Activated naive CD4-positive, alpha-beta T cell treated with anti-CD3 and anti-CD28 coated beads, Interleukin-2, amount 50 U/mL, for 72 hours (primary cell): ENCODE measurements at regions not wholly inside any gene's neighbourhood (a gene's known extent, or its start where the extent isn't known, plus 50 kb on each side); places are given as distances from the start of the nearest gene placed in this dataset.

Experiments
- ATAC-seq, 2 donors: fragments of 150-1000 bp; cut with Tn5 transposase; 2 replicates each; pipeline ENCODE4 v1.10.0; 2021; ENCODE audit warnings: mild to moderate bottlenecking in 2 of 2, moderate library complexity in 2 of 2
- DNase-seq, 2 donors: peaks; one replicate each; pipeline ENCODE4 v3.0.0; 2021 to 2022; ENCODE audit warnings: low spot score in 2 of 2
- H3K27ac Mint-ChIP-seq, 2 donors: one replicate each; pipeline ENCODE4 v1.8.0; 2022; ENCODE audit warnings: mild to moderate bottlenecking in 2 of 2, mixed read lengths in 2 of 2
- H3K36me3 Mint-ChIP-seq, 2 donors: one replicate each; pipeline ENCODE4 v1.8.0; 2022; ENCODE audit warnings: mixed read lengths in 2 of 2
- H3K9me3 Mint-ChIP-seq, 2 donors: one replicate each; pipeline ENCODE4 v1.8.0; 2022; ENCODE audit warnings: mixed read lengths in 2 of 2

DNA sequence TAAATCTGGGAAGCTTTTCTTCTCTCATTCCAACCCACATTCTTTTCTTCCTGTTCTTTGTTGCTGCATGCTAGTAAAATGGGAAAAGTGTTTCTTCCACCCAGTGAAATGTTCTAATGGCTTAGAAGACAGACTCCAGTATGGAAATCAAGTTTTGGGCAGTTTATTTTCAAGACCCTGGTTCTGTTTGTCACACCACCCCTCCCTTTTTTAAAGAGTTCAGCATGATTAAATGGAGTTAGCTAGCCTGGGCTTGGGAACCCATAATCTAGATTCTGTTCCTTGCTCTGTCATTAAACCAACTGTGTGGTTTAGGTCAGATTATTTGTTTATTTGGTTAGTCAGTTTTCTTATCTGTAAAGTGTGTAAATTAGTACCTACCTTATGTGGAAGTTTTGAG is 151.8 kb upstream of the NT5C1B start:
- DNase-seq (no peak), ATAC-seq (no peak)
- Mint-ChIP-seq H3K9me3 (peaks cover 4% of the 10 kb centered on the region in 2 donors), H3K36me3 (peaks cover 0 to 6% of the 10 kb centered on the region in 2 donors), H3K27ac (no peak overlapping the region)

DNA sequence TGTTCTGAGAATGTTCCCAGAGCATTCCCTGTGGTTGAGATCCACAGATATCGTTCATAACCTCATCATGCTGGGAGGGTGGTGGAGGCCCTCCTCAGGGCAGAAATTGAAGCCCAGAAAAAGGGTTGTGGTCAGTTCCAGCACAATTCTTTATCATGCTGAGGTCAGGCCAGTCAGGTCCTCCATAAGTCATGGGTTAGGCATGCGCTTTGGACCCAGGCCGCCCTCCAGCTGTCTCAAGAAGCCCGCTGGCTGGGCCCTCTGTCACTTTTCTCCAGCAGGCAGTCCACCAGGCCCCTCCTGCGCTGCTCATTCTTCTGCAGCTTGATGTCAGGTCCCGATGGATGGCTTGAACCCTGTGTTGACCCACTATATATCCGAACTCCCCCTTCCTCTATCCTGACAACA is 151.1 kb upstream of the NT5C1B start:
- no peak for ATAC-seq

GRCh38 chr2:18731666-18732065 is 142.3 kb upstream of the NT5C1B start:
- H3K27ac Mint-ChIP-seq = no peak overlapping the region
- H3K9me3 Mint-ChIP-seq = peaks cover 8 to 14% of the 10 kb centered on the region in 2 donors
- H3K36me3 Mint-ChIP-seq = peaks cover 0 to 4% of the 10 kb centered on the region in 2 donors
- ATAC-seq = no peak
- no peak for DNase-seq

More for the DNA sequence above, 151.1 kb upstream of the NT5C1B start:
- DNase-seq = no peak
- no peak overlapping the region for H3K27ac Mint-ChIP-seq
- peaks cover 4% of the 10 kb centered on the region in 2 donors for H3K9me3 Mint-ChIP-seq
- H3K36me3 Mint-ChIP-seq = peaks cover 0 to 6% of the 10 kb centered on the region in 2 donors

- H3K36me3 Mint-ChIP-seq = no peaks in the 10 kb centered on the region
- ATAC-seq (no peak), DNase-seq (no peak)
- H3K9me3 Mint-ChIP-seq = no peaks in the 10 kb centered on the region
- H3K27ac Mint-ChIP-seq = no peak overlapping the region
These were observed 135.2 kb upstream of the NT5C1B start for GRCh38 chr2:18724371-18725145.

DNA sequence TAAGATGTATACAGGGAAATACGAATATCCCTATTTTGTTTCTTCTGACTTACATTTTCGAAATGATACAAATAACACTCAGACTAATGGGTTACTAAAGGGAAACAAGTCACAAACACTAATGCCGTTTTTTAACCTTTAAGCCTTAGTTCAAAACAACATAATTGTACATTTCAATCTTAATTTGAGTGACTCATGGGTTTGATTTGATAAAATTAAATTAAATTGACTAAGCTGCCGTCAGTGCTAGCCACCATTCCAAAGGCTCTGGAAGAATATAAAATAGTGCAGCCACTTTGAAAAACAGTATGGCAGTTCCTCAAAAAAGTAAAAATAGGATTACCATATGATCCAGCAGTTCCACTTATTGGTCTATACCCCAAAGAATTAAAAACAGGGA is 133.8 kb upstream of the NT5C1B start:
- H3K36me3 Mint-ChIP-seq = no peaks in the 10 kb centered on the region
- no peaks in the 10 kb centered on the region for H3K9me3 Mint-ChIP-seq
- DNase-seq = no peak
- H3K27ac Mint-ChIP-seq = no peak overlapping the region
- ATAC-seq = no peak

- no peak for ATAC-seq
- Mint-ChIP-seq H3K36me3 (no peaks in the 10 kb centered on the region), H3K27ac (no peak overlapping the region)
These were observed 132.7 kb upstream of the NT5C1B start for GRCh38 chr2:18722101-18722500.

GRCh38 chr2:18721038-18721922 is 131.9 kb upstream of the NT5C1B start:
- Mint-ChIP-seq H3K27ac (no peak overlapping the region), H3K36me3 (no peaks in the 10 kb centered on the region), H3K9me3 (no peaks in the 10 kb centered on the region)
- ATAC-seq = no peak
- no peak for DNase-seq

More at GRCh38 chr2:18722101-18722500, 132.7 kb upstream of the NT5C1B start:
- no peaks in the 10 kb centered on the region for H3K9me3 Mint-ChIP-seq
- DNase-seq = no peak

DNA sequence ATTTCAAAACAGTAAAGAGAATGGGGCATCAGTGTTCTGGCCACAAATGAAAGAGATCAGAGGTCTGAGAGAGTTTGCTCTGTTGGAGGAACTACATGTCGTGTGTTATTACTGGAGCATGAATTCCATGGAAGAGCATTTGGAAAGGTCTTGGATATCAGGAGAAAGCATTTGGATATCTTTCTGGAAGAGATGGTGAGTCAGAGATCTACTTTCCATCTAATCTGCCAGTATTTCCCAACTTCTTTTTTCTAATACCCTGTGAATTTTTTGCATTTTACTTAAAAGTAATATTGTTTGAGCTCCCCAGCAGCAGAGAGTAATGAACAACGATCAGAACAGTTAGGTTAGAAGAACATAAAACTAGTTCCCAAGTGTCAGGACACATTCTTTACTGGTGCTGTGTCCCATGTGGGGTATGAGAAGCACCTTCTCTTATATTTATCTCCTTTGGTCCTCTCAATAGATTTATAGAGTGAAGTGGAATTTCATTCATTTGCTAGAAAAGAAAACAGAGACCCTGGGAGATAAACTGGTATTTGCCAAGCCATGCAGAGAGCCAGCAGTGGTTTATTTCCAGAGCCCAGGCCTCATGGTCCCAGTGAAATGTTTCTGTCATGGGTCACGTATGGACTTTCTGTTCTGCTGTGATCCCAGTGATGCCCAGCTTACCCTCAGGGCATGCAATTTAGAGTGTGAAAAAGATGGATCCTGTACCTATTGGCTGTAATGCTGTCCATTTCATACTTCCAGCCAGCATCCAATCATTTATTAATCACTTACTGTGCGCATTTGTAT is 130.8 kb upstream of the NT5C1B start:
- Mint-ChIP-seq H3K9me3 (no peaks in the 10 kb centered on the region), H3K36me3 (peaks cover 0 to 6% of the 10 kb centered on the region in 2 donors), H3K27ac (no peak overlapping the region)
- no peak for ATAC-seq
- DNase-seq = no peak

DNA sequence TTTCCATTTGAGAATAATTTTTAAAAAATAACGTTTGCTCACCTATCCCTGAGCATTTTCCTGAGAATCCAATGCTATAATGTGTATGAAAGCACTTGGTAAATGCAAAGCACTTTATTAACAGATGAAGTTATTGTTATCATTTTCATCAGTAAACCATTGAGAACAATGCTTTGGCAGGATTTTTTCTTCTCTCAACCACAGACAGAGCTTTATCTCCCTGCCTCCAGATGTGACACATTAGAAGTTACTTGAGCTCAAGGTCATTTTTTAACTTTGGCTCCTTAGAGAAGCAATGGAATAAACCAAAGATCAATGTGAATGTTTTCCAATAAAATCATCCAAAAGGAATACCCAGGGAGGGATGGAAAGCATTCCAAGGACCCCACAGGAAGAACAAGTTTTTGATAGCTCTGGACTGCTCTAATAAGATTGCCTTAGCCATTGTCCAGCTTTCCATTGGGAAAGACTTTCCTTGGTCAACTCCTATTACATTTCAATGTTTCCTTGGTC is 118.9 kb upstream of the NT5C1B start:
- no peak for DNase-seq
- peaks cover 3 to 6% of the 10 kb centered on the region in 2 donors for H3K9me3 Mint-ChIP-seq
- H3K27ac Mint-ChIP-seq = no peak overlapping the region
- H3K36me3 Mint-ChIP-seq = peaks cover 2 to 3% of the 10 kb centered on the region in 2 donors
- ATAC-seq = no peak

GRCh38 chr2:18706001-18706400 is 116.6 kb upstream of the NT5C1B start:
- DNase-seq (no peak), ATAC-seq (no peak)
- Mint-ChIP-seq H3K9me3 (no peaks in the 10 kb centered on the region), H3K36me3 (no peaks in the 10 kb centered on the region), H3K27ac (no peak overlapping the region)

DNA sequence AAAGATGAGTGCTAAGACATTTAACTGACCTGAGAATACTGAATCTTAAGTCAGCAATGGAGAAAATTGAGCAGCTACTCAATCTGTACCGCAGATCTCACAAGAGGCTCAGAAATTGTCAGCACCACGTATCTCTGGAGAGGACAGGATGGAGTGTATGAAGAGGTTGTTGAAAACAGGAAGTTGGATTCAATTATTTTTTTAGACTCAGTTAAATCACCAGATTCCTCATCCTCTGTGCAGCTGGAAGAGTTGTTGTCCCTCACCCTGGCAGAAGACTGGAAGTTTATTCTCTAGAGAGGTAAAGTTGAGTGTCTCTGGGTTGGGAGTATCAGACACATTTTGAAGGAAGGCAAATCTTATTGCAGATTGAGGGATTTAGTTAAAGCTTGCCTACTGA is 114.9 kb upstream of the NT5C1B start:
- Mint-ChIP-seq H3K36me3 (no peaks in the 10 kb centered on the region), H3K9me3 (no peaks in the 10 kb centered on the region), H3K27ac (no peak overlapping the region)
- ATAC-seq = no peak
- no peak for DNase-seq

GRCh38 chr2:18703555-18703954 is 114.2 kb upstream of the NT5C1B start:
- Mint-ChIP-seq H3K36me3 (no peaks in the 10 kb centered on the region), H3K27ac (no peak overlapping the region), H3K9me3 (no peaks in the 10 kb centered on the region)
- no peak for DNase-seq
- ATAC-seq = no peak

DNA sequence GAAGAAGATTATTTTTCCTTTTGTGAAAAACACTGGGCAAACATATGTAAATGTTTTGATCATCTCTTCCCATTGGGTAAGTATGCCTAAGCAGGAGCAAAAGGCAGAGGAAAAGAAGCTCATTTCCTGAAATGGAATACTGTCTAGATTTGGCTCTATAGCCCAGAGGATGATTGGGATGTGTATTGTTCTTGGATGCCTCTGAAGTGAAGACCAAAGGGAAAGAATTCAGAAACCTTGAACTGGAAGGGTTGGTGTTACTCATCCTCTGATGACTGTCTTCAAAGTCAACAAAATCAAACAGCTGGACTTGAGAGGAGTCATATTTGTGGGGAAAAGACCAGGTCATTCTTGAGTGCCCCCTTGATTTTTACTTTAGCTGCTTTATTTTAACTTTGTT is 112.6 kb upstream of the NT5C1B start:
- no peak overlapping the region for H3K27ac Mint-ChIP-seq
- peaks cover 0 to 2% of the 10 kb centered on the region in 2 donors for H3K36me3 Mint-ChIP-seq
- no peak for ATAC-seq
- no peak for DNase-seq
- H3K9me3 Mint-ChIP-seq = peaks cover under 1 to 1% of the 10 kb centered on the region in 2 donors

DNA sequence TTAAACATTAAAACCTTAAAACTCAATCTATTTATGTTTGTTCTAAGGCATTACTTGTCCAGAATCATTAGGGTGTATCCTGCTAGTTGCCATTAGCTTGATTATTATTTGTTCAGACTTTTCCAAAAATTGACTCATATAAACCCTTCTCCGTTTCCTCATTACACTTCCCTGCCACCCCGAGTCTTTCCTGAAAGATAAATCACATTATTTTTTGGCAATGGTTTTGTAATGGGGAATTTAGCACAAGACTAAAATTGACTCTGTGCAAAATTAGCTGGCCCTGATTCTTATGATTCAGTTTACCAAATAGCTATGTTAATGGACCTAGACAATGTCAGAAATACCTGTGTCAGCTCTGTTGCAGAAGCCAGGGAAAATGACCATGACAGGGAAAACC is 112.2 kb upstream of the NT5C1B start:
- Mint-ChIP-seq H3K27ac (no peak overlapping the region), H3K36me3 (peaks cover 0 to 7% of the 10 kb centered on the region in 2 donors), H3K9me3 (peaks cover 5% of the 10 kb centered on the region in 2 donors)
- DNase-seq = no peak
- ATAC-seq = no peak

- H3K36me3 Mint-ChIP-seq = peaks cover 0 to 11% of the 10 kb centered on the region in 2 donors
- no peak for DNase-seq
- peaks cover 0 to 4% of the 10 kb centered on the region in 2 donors for H3K9me3 Mint-ChIP-seq
- H3K27ac Mint-ChIP-seq = no peak overlapping the region
- no peak for ATAC-seq
These were observed 101.0 kb upstream of the NT5C1B start for GRCh38 chr2:18690342-18690741.

GRCh38 chr2:18684206-18685038 is 95.1 kb upstream of the NT5C1B start:
- H3K9me3 Mint-ChIP-seq = no peaks in the 10 kb centered on the region
- ATAC-seq (no peak), DNase-seq (no peak)
- no peak overlapping the region for H3K27ac Mint-ChIP-seq
- no peaks in the 10 kb centered on the region for H3K36me3 Mint-ChIP-seq
